ENCODE measurements at regions not wholly inside any gene's neighbourhood (a gene's known extent, or its start where the extent isn't known, plus 50 kb on each side); places are given as distances from the start of the nearest gene placed in this dataset.

DNA sequence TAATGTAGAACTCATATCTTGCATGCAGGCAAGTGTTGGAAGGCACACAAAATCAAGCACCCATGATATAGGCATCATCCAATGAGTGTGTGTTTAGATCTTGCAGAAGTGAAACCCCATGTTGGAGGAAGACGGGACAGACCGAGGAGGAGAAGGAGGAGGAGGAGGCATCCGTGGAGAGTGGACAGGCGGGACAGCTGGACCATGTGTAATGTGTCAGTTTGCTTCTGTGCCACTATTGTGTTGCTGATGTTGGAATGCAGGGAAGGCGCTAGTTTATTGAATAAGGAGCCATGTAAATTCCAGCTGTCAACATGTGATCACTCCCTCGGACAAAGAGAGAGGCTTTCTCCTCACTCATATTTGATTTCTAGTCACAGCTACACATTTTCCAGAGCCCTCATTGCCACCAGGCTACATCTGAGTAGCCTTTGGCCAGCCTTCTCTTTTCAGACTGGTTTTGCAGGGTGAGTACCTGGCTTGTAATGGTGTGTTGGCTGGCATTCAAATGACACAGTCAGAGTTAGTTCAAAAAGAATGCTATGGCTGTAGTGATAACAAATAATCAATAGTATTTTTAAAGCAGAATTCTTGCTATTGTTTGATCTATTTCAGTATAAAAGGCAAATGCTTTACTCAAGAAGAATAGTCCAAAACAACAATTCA is 1037.6 kb upstream of the NR2F2 start:
- no peak for TF ChIP-seq CTCF (IDR thresholded peaks at IDR 0.05; ENCODE audit: low read length)
- no peak for TF ChIP-seq EZH2 (IDR thresholded peaks at IDR 0.05; ENCODE audit: borderline replicate concordance, low read length)
